Mammary epithelial cell (primary cell): ENCODE measurements at regions not wholly inside any gene's neighbourhood (a gene's known extent, or its start where the extent isn't known, plus 50 kb on each side); places are given as distances from the start of the nearest gene placed in this dataset.

Experiments used
- CTCF ChIP-seq, 2 donors: IDR thresholded peaks in 1 of 2; conservative IDR thresholded peaks in 1 of 2; 2 replicates each; pipeline ENCODE4 v1.5.1; 2011 to 2012; ENCODE audit warnings: inconsistent platforms in 2 of 2, low read length in 2 of 2, mild to moderate bottlenecking in 2 of 2, control low read depth in 1 of 2, low read depth in 1 of 2; ENCODE audit not compliant: insufficient read depth in 1 of 2; ENCODE audit errors: extremely low read depth in 1 of 2
- EZH2 ChIP-seq: IDR thresholded peaks from 2 replicates; pipeline ENCODE4 v1.6.1; 2012; ENCODE audit warnings: low read length, inconsistent platforms, borderline replicate concordance

GRCh38 chr7:42832667-42833066, 79.2 kb downstream of the C7orf25 start:
- no peak for TF ChIP-seq CTCF (conservative IDR thresholded peaks at IDR 0.05 in 1 of 2, IDR thresholded peaks at IDR 0.05 in 1 of 2; ENCODE audit: extremely low read depth in 1 of 2, insufficient read depth in 1 of 2, low read depth in 1 of 2, low read length in 2 of 2)
- TF ChIP-seq EZH2: no peak
